K562 (cell line): ENCODE measurements at regions not wholly inside any gene's neighbourhood (a gene's known extent, or its start where the extent isn't known, plus 50 kb on each side); places are given as distances from the start of the nearest gene placed in this dataset.

ENCODE experiments used
- ATAC-seq: fragments of 200-7000 bp; cut with Tn5 transposase; 3 replicates; pipeline ENCODE4 v1.9.1; 2020; ENCODE audit warnings: moderate library complexity
- BruUV-seq: library from RNA; stranded (reverse); fragments of 400-500 nt; replicated peaks from 2 replicates; lab custom pipeline; 2021; lab: Mats Ljungman, UMichigan
- CTCF ChIA-PET: fragments of 300-600 bp; formaldehyde crosslinking; extraction: SDS; loops from one replicate; lab custom pipeline; 2021; ENCODE audit warnings: low intra/inter-chr PET ratio; lab: Yijun Ruan, JAX
- POLR2A ChIA-PET: fragments of 300-600, 350-650 bp; sonication (Branson Sonifier 250); formaldehyde crosslinking; extraction: SDS; loops from one replicate; lab custom pipeline; 2021; ENCODE audit warnings: antibody characterized with exemption, inconsistent platforms; lab: Yijun Ruan, JAX
- DNase-seq, 4 experiments: peaks; one replicate each; pipeline versions ENCODE4 v3.0.0 to v3.0.0-alpha.2; 2011 to 2018; ENCODE audit warnings: low spot score in 3 of 4, mixed read lengths in 3 of 4; ENCODE audit errors: extremely low read depth in 1 of 4
- FAIRE-seq: peaks from 2 replicates; lab custom pipeline; 2011; peaks lifted over from hg19 to GRCh38; lab: Jason Lieb, UNC
- H2AFZ ChIP-seq: 2 replicates; pipeline ENCODE4 v1.6.0; 2011; ENCODE audit warnings: low read depth, low read length, control low read depth, inconsistent platforms
- H3K27ac ChIP-seq: fragments of 200-600 bp; 3 replicates; pipeline ENCODE4 v1.8.0; 2011; ENCODE audit warnings: low read depth, mild to moderate bottlenecking, control low read depth, inconsistent platforms, low read length, moderate library complexity, mixed read lengths; ENCODE audit errors: extremely low read depth
- H3K27me3 ChIP-seq, 2 experiments: fragments of 300-600 bp in 1 of 2; 2 replicates in 1 of 2; 3 replicates in 1 of 2; pipeline versions ENCODE4 v1.6.0 to v1.8.0; 2011; ENCODE audit warnings: inconsistent platforms in 2 of 2, low read length in 2 of 2, mild to moderate bottlenecking in 1 of 2, mixed read lengths in 1 of 2, moderate library complexity in 1 of 2; ENCODE audit not compliant: control insufficient read depth in 2 of 2, insufficient read depth in 2 of 2
- H3K36me3 ChIP-seq: fragments of 300-600 bp; 3 replicates; pipeline ENCODE4 v1.8.0; 2011; ENCODE audit warnings: mild to moderate bottlenecking, low read length, inconsistent platforms; ENCODE audit not compliant: control insufficient read depth, insufficient read depth
- H3K4me1 ChIP-seq, 2 experiments: fragments of 200-600 bp in 1 of 2; replicated peaks in 1 of 2; 2 replicates in 1 of 2; 3 replicates in 1 of 2; pipeline versions ENCODE4 v1.5.1 to v1.8.0; 2011; ENCODE audit warnings: inconsistent platforms in 2 of 2, low read length in 2 of 2, mild to moderate bottlenecking in 1 of 2, mixed read lengths in 1 of 2, moderate library complexity in 1 of 2; ENCODE audit not compliant: control insufficient read depth in 2 of 2, insufficient read depth in 2 of 2
- H3K4me2 ChIP-seq: 2 replicates; pipeline ENCODE4 v1.6.1; 2011; ENCODE audit warnings: low read length, control low read depth, inconsistent platforms, mixed read lengths; ENCODE audit not compliant: insufficient read depth
- H3K4me3 ChIP-seq: fragments of 200-600 bp; sonication (generic), shearing (Covaris generic); 2 replicates; pipeline ENCODE4 v1.5.1; 2016; ENCODE audit warnings: control low read depth, inconsistent platforms
- H3K79me2 ChIP-seq: fragments of 200-600 bp; 3 replicates; pipeline ENCODE4 v1.8.0; 2011; ENCODE audit warnings: low read length, inconsistent platforms; ENCODE audit not compliant: control insufficient read depth, insufficient read depth
- H3K9ac ChIP-seq, 2 experiments: 2 replicates each; pipeline versions ENCODE4 v1.6.0 to v1.6.1; 2011; ENCODE audit warnings: low read depth in 2 of 2, low read length in 2 of 2, control low read depth in 1 of 2, inconsistent platforms in 1 of 2, mild to moderate bottlenecking in 1 of 2, mixed read lengths in 1 of 2; ENCODE audit not compliant: insufficient read depth in 1 of 2
- H3K9me1 ChIP-seq: one replicate; pipeline ENCODE4 v1.6.0; 2011; ENCODE audit warnings: inconsistent platforms, mild to moderate bottlenecking, low read length, moderate library complexity; ENCODE audit not compliant: control insufficient read depth, insufficient read depth
- H3K9me3 ChIP-seq: replicated peaks from 2 replicates; pipeline ENCODE4 v1.5.1; 2011; ENCODE audit warnings: low read depth, low read length, inconsistent platforms; ENCODE audit not compliant: control insufficient read depth, insufficient read depth
- H4K20me1 ChIP-seq: replicated peaks from 2 replicates; pipeline ENCODE4 v1.6.1; 2011; ENCODE audit warnings: low read length, inconsistent platforms, mixed read lengths; ENCODE audit not compliant: control insufficient read depth, insufficient read depth
- E2F3 ChIP-seq: fragments of 250-450 bp; sonication (Bioruptor Pico); IDR thresholded peaks from 2 replicates; pipeline ENCODE4 v1.4.0; 2020; ENCODE audit warnings: mild to moderate bottlenecking
- FOXA1 ChIP-seq: fragments of 450-650 bp; IDR thresholded peaks from 2 replicates; pipeline ENCODE4 v1.6.1; 2016; ENCODE audit warnings: mild to moderate bottlenecking, borderline replicate concordance
- GATA2 ChIP-seq: sonication (generic); formaldehyde crosslinking; IDR thresholded peaks from 2 replicates; pipeline ENCODE4 v1.4.0; 2020; ENCODE audit warnings: mild to moderate bottlenecking, missing genetic modification reagents
- GATAD2A ChIP-seq: fragments of 450-650 bp; IDR thresholded peaks from 2 replicates; pipeline ENCODE4 v1.6.1; 2017
- JUND ChIP-seq, 2 experiments: IDR thresholded peaks; 2 replicates in 1 of 2; 3 replicates in 1 of 2; pipeline ENCODE4 v1.6.1; 2011; ENCODE audit warnings: borderline replicate concordance in 2 of 2, low read depth in 2 of 2, low read length in 2 of 2, improper control_type of control experiment in 1 of 2, missing biosample characterization in 1 of 2, missing genetic modification characterization in 1 of 2, missing genetic modification reagents in 1 of 2
- MYC ChIP-seq, 2 experiments: fragments of 250-450 bp in 1 of 2; sonication (Bioruptor Pico) in 1 of 2; IDR thresholded peaks; 2 replicates each; pipeline versions ENCODE4 v1.5.1 to v1.6.1; 2012 to 2021; ENCODE audit warnings: low read depth in 2 of 2, borderline replicate concordance in 1 of 2, improper control_type of control experiment in 1 of 2, low read length in 1 of 2, mild to moderate bottlenecking in 1 of 2, moderate library complexity in 1 of 2
- NCOA2 ChIP-seq, 2 experiments: fragments of 450-650 bp; IDR thresholded peaks; 2 replicates each; pipeline ENCODE4 v1.6.1; 2018; ENCODE audit warnings: mild to moderate bottlenecking in 2 of 2, moderate library complexity in 1 of 2; ENCODE audit not compliant: partially characterized antibody in 2 of 2
- SAFB2 ChIP-seq: fragments of 200-400 bp; formaldehyde crosslinking; IDR thresholded peaks from 2 replicates; pipeline ENCODE4 v1.6.1; 2018; ENCODE audit warnings: borderline replicate concordance, low read length, low read depth, moderate library complexity; ENCODE audit not compliant: severe bottlenecking
- ZNF586 ChIP-seq: fragments of 450-650 bp; formaldehyde crosslinking; conservative IDR thresholded peaks from 2 replicates; pipeline ENCODE4 v1.4.0; 2020; ENCODE audit warnings: mild to moderate bottlenecking, moderate library complexity
- WGBS: fragments of 100-300 bp; shearing (Covaris generic); methylation state at CpG from one replicate; pipeline ENCODE4 v1.1.6; 2016; ENCODE audit warnings: low coverage, mixed read lengths; ENCODE audit not compliant: insufficient coverage; ENCODE audit errors: missing lambda C conversion rate; 5-methylcytosine and 5-hydroxymethylcytosine counted together
- in situ Hi-C: fragments of 300-500 bp; cut with MboI; formaldehyde crosslinking; loops from 4 replicates; pipeline ENCODE4 v1.15.0; 2018; ENCODE audit warnings: inconsistent platforms, mixed read lengths
- intact Hi-C: fragments of 100-400 bp; cut with micrococcal nuclease; formaldehyde crosslinking; loops from 2 replicates; pipeline ENCODE4 v1.14.2; 2022
- TF ChIP-seq, protein P1 (sequence below): fragments of 450-650 bp; formaldehyde crosslinking; IDR thresholded peaks from 2 replicates; pipeline ENCODE4 v1.4.0; 2022; ENCODE audit warnings: mild to moderate bottlenecking, moderate library complexity
- TF ChIP-seq, protein P2 (sequence below): fragments of 450-650 bp; conservative IDR thresholded peaks from 2 replicates; pipeline ENCODE4 v1.6.1; 2016; ENCODE audit warnings: missing genetic modification characterization, low read depth, mild to moderate bottlenecking, missing compliant biosample characterization, moderate library complexity
- TF ChIP-seq, protein P3 (sequence below): fragments of 250-450 bp; sonication (Bioruptor Pico); IDR thresholded peaks from 2 replicates; pipeline ENCODE4 v1.8.0; 2021; ENCODE audit warnings: mild to moderate bottlenecking, moderate library complexity
- TF ChIP-seq, protein P4 (sequence below): fragments of 450-650 bp; formaldehyde crosslinking; IDR thresholded peaks from 2 replicates; pipeline ENCODE4 v1.4.0; 2020; ENCODE audit warnings: mild to moderate bottlenecking, moderate library complexity
- TF ChIP-seq, protein P5 (sequence below): fragments of 250-450 bp; sonication (Bioruptor Pico); IDR thresholded peaks from 2 replicates; pipeline ENCODE4 v1.6.1; 2021; ENCODE audit warnings: mild to moderate bottlenecking

DNA sequence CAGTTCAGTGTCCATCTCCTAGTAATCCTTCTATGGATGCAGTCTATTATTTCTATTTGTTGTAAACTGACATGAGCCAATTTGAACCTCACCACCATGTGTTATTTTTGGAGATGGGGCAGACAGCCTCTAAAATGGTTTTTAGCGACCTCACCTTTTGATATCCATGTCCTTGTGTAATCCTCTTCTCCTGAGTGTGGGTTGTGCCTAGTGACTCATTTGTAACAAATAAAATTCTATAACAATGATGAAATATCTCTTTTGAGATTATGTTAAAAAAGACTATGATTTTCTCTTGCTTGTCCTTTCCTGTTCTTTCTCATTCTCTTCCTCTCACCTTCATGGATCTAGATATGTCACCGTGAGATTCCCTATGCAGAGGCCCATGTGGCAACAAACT is 554.6 kb upstream of the ANO3 start:
- intact Hi-C loops = no loop called here
- DNase-seq (no peak), ATAC-seq (no peak), FAIRE-seq (no peak)
- 0% methylated on average over 2 of the region's 2 CpGs for WGBS
- Histone ChIP-seq H3K27me3 (no peaks in the 10 kb centered on the region), H3K36me3 (no peaks in the 10 kb centered on the region), H3K9me1 (no peaks in the 10 kb centered on the region), H3K27ac (no peak overlapping the region), H4K20me1 (no peaks in the 10 kb centered on the region), H3K79me2 (no peaks in the 10 kb centered on the region), H3K9ac (no peak overlapping the region), H2AFZ (no peak overlapping the region), H3K4me3 (no peak overlapping the region)
- in situ Hi-C loops = no loop called here
- ChIA-PET CTCF (no interaction called here), POLR2A (no interaction called here)
- no TSS peak for BruUV-seq
- no peak for TF ChIP-seq E2F3 (CRISPR knock-in tag)
- TF ChIP-seq JUND (IDR thresholded peaks at IDR 0.05; ENCODE audit: borderline replicate concordance, low read depth, low read length) = no peak
- TF ChIP-seq JUND (tag; IDR thresholded peaks at IDR 0.05; ENCODE audit: borderline replicate concordance, low read depth, low read length) = no peak
- TF ChIP-seq, protein P1, sequence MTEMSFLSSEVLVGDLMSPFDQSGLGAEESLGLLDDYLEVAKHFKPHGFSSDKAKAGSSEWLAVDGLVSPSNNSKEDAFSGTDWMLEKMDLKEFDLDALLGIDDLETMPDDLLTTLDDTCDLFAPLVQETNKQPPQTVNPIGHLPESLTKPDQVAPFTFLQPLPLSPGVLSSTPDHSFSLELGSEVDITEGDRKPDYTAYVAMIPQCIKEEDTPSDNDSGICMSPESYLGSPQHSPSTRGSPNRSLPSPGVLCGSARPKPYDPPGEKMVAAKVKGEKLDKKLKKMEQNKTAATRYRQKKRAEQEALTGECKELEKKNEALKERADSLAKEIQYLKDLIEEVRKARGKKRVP (CRISPR knock-in tag) = no peak
- no peak for TF ChIP-seq FOXA1
- no peak for TF ChIP-seq MYC (IDR thresholded peaks at IDR 0.05; ENCODE audit: low read depth, low read length)
- TF ChIP-seq MYC (CRISPR knock-in tag; IDR thresholded peaks at IDR 0.05; ENCODE audit: borderline replicate concordance, low read depth) = no peak
- TF ChIP-seq NCOA2 (IDR thresholded peaks at IDR 0.05; ENCODE audit: partially characterized antibody in 2 of 2) = no peak
- TF ChIP-seq, protein P2, sequence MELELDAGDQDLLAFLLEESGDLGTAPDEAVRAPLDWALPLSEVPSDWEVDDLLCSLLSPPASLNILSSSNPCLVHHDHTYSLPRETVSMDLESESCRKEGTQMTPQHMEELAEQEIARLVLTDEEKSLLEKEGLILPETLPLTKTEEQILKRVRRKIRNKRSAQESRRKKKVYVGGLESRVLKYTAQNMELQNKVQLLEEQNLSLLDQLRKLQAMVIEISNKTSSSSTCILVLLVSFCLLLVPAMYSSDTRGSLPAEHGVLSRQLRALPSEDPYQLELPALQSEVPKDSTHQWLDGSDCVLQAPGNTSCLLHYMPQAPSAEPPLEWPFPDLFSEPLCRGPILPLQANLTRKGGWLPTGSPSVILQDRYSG (tag) = no peak
- TF ChIP-seq GATA2 (CRISPR knock-in tag) = no peak
- TF ChIP-seq, protein P3, sequence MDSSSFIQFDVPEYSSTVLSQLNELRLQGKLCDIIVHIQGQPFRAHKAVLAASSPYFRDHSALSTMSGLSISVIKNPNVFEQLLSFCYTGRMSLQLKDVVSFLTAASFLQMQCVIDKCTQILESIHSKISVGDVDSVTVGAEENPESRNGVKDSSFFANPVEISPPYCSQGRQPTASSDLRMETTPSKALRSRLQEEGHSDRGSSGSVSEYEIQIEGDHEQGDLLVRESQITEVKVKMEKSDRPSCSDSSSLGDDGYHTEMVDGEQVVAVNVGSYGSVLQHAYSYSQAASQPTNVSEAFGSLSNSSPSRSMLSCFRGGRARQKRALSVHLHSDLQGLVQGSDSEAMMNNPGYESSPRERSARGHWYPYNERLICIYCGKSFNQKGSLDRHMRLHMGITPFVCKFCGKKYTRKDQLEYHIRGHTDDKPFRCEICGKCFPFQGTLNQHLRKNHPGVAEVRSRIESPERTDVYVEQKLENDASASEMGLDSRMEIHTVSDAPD (CRISPR knock-in tag) = no peak
- TF ChIP-seq ZNF586 (CRISPR knock-in tag) = no peak
- no peak for TF ChIP-seq SAFB2
- TF ChIP-seq GATAD2A = no peak
- TF ChIP-seq, protein P4, sequence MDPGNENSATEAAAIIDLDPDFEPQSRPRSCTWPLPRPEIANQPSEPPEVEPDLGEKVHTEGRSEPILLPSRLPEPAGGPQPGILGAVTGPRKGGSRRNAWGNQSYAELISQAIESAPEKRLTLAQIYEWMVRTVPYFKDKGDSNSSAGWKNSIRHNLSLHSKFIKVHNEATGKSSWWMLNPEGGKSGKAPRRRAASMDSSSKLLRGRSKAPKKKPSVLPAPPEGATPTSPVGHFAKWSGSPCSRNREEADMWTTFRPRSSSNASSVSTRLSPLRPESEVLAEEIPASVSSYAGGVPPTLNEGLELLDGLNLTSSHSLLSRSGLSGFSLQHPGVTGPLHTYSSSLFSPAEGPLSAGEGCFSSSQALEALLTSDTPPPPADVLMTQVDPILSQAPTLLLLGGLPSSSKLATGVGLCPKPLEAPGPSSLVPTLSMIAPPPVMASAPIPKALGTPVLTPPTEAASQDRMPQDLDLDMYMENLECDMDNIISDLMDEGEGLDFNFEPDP (CRISPR knock-in tag) = no peak
- TF ChIP-seq, protein P5, sequence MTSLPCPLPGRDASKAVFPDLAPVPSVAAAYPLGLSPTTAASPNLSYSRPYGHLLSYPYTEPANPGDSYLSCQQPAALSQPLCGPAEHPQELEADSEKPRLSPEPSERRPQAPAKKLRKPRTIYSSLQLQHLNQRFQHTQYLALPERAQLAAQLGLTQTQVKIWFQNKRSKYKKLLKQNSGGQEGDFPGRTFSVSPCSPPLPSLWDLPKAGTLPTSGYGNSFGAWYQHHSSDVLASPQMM (CRISPR knock-in tag) = no peak
- TF ChIP-seq, all 486 proteins: peak for 0
- H3K4me1 ChIP-seq = no peaks in the 10 kb centered on the region
- no peaks in the 10 kb centered on the region; the same call in 1 of the 2 replicates for H3K9me3 ChIP-seq
- no peak overlapping the region for H3K4me2 ChIP-seq
